Fibroblast of skin of abdomen (primary cell): ENCODE measurements at regions not wholly inside any gene's neighbourhood (a gene's known extent, or its start where the extent isn't known, plus 50 kb on each side); places are given as distances from the start of the nearest gene placed in this dataset.

Experiments
- DNase-seq: peaks from one replicate; pipeline ENCODE4 v3.0.0-alpha.2; 2013

GRCh38 chr12:98446060-98446459 lies 69.3 kb upstream of the TMPO start:
- no peak for DNase-seq

- peak; percentile 50 for DNase-seq
Observed at GRCh38 chr12:98446682-98447081, 68.7 kb upstream of the TMPO start.

- no peak for DNase-seq
Observed at GRCh38 chr12:98449584-98449983, 65.8 kb upstream of the TMPO start.

- DNase-seq = no peak
Observed at GRCh38 chr12:98453070-98453469, 62.3 kb upstream of the TMPO start.

- no peak for DNase-seq
Observed at GRCh38 chr12:98453492-98453891, 61.9 kb upstream of the TMPO start.

- no peak for DNase-seq
Observed at GRCh38 chr12:98456041-98456440, 59.3 kb upstream of the TMPO start.

GRCh38 chr12:98456576-98457573 lies 58.5 kb upstream of the TMPO start:
- DNase-seq = peak; percentile 44

- peak; percentile 62 for DNase-seq
Observed at GRCh38 chr12:98464190-98464589, 51.2 kb upstream of the TMPO start.

- DNase-seq = no peak
Observed at GRCh38 chr12:98465505-98465904, 49.9 kb upstream of the TMPO start.
